Glomerular visceral epithelial cell (primary cell): ENCODE measurements at regions not wholly inside any gene's neighbourhood (a gene's known extent, or its start where the extent isn't known, plus 50 kb on each side); places are given as distances from the start of the nearest gene placed in this dataset.

ENCODE experiments used
- DNase-seq: peaks from one replicate; pipeline ENCODE4 v3.0.0-alpha.2; 2016; ENCODE audit errors: extremely low spot score

DNA sequence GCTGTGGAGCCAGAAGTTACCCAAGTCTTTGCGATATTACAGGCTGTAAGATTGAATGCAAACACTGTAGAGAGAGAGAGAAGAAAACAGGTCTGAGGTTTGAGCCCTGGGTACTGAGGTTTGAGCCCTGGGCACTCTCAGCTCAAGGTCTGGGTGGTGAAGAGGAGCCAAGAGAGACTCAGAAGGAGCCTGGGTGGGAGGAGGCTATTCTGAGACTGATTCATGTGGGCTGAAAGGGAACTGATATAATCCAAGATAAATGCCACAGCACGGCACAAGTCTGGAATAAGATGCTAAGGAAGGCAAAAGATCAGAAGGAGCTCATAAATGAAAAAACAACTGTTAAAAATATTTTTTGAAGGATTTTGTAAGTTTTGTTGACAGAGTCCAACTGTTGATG is 407.6 kb upstream of the HS6ST1 start:
- no peak for DNase-seq

DNA sequence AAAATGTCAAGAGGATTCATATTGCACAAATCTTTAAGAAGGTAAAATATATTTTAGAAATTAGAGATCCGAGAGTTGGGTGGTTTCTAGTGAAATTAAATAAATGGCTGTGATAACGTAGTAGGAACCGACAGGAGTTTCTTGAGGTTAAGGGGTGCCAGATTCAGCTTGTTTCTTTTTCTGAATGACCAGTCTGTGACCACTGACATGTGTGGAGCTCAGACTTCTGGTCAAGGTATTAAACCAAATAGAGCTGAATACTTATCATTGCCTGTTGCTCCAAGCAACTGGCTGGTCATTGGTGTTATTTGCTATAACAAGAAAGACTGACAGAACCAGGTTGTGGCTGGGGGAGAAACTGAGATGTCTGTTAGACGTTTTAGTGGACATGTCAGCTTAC is 408.2 kb upstream of the HS6ST1 start:
- DNase-seq, result no peak

DNA sequence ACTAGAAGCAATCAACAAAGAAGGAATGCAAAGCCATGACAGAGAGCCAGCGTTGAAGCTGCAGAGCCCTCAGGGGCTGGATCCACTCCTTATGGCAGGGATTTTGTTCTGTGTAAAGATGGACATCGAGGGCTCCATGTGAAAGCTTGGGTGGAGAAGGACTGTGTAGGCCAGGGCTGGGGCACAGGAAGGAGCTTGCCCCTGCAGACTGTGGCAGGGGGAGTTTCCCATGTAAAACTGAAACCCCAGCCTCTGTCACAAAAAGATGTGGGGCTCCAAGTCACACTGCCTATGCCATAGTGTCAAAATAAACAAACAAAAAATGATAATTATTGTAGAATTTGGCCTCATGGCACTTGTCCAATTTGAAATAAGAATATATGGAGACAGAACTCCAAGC is 408.7 kb upstream of the HS6ST1 start:
- no peak for DNase-seq

DNA sequence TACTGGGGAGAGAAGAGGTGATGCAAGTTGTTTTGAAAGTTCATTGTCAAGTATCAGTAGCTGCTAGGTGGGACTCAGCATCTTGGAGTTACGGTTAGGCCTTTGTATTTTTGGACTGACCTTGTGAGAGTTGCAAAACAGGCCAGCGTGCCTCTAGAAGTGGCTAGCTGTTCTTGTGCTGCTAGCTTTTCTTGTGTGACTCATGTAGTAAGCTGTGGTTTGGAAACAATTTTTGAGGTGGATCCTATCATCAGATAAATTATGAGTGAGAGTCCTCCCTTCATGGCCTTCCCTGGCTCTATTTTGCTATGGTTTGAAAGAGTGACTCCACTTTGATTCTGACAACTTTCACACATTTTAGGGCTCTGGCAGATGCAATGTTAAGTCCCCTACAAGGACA is 409.2 kb upstream of the HS6ST1 start:
- DNase-seq, result no peak

DNA sequence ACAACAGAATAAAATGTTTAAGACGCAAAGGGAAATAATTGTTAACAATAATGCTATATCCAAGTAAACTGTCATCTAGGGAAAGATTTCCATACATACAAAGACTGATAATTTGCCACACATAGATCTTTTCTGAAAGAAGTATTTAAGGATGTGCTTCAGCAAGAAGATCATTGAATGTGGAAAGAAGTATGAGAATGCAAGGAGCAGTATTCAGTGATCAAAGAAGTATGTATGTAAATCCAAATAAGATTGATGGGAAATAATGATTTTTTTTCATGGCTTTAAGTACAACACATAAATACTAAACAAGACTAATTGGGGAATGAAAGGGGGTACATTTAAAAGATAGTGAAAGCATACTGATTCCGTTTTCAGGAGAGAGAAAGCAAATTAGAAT is 410.4 kb upstream of the HS6ST1 start:
- no peak for DNase-seq

DNA sequence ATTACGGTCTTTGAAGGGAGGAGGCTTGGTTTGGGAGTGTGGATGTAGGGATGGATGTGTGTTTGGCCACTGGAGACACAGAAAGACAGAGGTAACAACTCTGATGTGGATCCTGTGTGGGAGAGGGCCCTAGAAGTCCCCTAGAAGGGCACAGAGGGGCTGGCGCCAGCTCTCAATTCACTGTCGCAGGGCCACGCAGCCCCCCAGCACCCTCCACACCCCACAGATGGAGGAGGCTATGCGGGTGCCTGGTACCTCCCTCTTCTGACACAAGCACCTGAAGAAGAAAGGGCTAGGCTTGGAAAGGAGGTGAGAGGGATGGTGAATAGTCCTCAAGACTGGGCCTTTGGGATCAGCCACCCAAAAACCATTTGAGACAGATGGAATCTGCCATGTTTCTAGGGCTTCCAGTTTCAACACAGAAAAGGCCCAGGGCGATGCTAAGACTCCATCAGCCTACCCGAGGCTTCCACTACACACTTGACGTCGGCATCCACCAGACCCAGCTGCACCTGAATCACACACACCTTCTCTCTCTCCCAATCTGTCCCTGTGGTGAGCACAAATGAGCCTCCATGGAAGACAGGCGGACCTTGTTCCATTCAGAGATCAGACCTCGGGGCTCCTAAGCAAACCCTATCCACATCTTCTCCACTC is 413.5 kb upstream of the HS6ST1 start:
- no peak for DNase-seq

DNA sequence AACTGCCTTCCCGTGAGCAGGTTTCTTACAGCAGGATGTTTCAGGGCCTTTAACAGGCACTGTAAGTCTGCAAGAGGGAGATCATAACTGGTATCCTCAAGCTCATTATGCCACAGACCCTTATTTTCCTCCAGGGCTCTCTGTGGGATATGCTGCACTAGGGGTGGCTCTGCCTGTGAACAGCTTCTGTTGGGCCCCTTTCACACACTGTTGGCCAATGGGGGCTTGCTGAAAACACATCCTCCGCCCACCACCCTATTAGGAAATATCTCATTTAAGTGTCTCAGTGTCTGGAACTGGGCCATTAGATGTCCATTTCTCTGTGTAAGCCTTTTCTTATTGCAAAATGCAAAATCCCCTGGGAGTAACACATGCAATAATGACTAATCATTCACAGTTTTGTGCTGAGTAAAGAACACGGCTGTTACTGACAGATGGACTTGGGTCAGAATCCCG is 414.3 kb upstream of the HS6ST1 start:
- no peak for DNase-seq

DNA sequence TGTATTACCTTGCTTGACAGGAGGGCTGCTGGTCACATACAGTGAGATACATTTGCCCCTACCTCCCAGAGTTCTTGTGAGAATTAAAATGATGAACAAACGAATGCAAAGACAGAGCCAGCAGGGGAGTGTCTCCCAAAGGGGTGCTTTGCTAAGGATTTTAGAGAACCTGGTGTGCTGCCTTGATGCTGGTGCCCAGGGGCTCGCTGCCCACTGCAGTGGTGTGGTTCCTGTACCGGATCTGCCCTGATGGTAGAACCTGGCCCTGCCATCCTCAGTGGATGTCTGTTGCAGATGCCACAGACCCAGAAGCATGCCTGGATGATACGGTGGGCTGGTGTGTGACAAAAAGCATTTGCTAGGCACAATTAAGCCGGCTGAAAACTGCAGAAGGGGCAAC is 414.8 kb upstream of the HS6ST1 start:
- DNase-seq, result no peak

DNA sequence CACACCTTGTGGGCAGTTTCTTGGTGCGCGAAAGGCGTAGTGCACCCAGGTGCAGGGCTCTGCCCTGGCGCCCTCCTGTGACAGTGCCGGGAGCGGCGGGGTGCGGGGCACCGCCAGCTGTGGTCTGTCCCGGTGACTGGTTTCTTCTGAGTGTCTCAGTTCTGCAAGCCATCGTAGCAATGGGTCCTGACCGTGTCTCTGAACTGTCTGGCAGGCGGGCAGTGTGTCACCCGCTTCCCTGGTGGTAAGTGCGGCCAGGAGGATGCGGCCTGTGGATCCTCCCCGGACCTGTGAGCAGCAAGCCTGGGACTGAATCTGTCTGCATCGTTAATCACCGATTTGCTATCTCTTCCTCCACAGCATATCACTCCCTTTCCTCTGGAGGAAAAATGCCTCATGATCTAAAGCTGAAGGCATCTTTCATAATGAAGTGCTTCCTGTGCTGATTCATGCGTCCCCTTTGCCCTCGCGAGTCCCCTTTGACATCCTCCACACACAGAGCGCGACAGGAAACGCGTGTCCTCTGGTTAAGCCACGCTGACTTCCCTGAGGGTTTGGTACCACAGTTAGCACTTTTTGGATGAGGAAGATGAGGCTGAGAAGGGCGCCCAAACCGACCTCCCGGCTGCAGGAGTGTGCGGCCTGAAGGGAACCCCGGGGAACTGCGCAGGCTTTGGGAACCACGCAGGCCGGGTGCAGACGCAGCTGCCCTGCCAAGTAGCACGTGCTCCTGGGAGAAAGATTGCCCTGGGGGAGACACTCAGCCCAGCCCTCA is 416.0 kb upstream of the HS6ST1 start:
- no peak for DNase-seq

DNA sequence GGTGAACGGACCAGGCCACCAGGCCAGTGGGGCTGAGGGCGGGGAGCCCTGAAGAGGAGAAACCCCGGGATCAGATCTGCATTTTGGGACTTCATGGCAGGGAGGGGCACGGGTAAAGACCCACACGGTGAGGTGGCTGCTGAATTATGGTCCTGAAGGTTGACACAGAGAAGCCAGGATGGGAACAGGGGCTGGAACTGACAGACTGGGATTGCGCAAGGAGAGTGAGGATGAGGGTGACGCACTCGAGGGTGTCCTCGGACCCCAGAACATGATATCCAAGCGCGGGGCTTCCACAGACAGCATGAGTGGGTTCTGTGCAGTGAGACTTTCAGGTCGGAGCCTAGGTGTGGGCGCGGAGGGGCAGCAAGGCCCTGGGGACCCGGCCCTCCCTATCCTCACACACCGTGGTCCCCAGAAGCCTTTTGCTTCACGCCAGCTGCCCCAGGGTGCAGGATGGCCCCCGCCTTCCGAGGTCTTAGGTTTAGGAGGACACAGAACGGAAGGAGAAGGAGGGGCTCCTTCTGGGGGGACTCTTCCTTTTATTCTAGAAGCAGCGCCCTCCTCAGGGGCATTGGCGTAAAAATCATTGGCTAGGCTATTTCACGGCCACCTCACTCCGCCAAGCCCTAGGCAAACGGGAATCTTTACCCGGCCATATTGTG is 416.8 kb upstream of the HS6ST1 start:
- no peak for DNase-seq

DNA sequence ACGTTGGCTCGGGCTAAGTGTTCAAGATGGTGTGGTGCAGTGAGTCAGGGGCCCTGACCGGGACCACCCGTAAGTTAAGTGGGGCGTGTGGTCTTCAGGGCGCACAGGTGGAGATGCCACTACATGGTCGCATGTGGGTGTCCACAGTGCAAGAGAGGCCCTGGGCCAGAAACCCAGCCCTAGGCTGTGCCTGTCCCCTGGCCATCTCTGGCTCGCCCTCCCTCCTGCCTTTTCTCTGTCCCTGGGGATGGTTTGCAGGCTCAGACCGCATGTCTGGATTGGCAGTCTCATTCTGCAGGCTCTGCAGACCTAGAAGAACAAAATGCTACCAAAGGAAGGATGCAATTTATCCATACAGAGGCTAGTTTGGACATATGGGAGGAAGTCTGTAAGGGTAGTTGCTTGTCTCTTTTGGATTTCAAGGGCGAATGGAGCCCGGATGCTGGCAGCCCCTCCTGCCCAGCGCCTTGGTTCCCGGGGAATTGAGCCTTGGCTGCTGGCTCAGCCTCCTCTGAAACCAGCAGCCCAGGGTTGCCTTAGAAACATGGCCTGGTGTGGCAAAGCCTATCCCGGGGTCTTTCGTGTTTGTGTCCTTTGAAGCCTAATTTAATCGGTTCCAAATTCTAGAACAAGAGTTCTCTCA is 417.5 kb upstream of the HS6ST1 start:
- no peak for DNase-seq

DNA sequence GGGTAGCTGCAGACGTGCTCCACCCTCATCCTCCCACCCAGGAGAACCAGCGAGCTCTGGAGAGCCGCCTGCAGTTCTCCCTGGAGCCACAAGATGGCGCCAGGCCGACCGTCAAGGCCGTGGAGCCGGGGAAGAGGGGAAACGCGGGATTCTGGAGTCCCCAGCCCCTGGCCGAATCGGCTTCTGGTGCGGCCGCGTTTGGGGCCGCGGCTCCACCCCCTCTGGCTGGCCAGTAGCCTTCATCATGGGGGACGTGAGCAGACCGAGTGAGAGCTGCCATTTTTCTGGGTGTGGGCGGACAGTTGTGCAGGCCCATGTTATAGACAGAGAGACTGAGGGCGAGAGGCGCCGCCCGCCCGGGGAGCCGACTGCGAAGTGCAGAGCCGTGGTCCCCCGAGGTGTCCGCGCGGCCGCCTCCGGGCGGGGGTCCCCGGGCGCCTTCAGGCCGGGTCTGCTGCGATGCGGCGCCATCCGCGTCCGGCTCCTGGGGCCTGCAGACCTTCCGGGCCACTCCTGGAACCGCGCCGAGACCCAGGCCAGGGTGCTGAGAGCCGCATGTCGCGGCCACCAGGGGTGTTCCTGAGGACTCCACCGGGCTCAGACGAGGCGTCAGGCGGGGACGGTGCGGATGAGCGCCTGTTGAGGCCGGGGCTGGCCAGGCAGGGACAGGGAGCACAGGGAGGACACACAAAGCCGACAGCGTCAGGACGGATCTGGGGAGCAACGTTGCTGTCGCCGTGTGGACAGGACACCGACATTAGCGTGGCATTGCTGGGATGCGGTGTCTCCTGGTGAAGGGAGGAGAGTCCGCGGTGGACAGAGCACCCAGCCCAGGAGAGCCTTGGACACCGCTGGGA is 418.2 kb upstream of the HS6ST1 start:
- peak; percentile 17 for DNase-seq

DNA sequence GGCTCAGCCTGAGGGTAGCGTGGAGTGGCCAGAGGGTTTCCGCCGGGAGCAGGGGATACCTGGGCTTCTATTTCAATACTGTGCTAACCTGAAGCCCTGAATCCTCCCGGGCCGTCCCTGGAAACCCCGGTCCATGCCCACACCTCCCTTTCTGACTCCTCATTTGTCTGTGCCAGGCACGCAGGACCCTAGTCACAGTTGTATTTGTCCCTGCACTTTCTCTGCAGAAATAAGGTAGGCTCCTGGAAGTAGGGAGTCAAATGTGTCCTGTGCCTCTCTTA is 418.8 kb upstream of the HS6ST1 start:
- no peak for DNase-seq

DNA sequence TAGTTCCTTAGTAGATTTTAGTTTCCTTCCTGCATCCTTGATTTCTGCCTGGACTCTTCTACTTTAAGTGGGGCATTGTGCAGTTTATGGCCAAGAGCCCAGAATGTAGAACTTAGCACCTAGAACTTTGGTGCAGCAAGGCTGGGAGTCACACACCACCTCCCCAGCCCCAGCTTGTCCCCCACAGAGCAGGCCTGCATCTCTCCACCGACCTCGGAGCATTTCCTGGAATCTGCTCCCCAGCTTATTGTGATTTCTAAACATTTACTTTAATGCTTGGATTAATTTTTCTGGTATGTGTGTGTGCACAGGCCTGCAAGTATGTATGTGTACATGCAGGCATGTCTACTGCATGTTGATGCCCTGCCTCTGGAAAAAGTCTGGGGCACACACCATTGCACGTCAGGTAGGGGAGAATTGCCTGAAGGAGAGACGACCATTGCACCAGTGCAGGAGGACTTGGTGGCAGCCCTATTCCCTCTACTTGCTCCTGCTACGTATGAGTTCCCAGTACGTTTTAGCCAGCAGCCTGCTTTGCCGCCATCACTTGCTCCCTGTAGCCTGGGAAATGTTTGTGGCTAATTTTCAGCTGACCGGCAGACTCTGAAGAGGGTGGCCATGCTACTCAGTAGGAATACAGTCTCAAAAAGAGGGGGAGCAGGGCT is 419.9 kb upstream of the HS6ST1 start:
- no peak for DNase-seq

DNA sequence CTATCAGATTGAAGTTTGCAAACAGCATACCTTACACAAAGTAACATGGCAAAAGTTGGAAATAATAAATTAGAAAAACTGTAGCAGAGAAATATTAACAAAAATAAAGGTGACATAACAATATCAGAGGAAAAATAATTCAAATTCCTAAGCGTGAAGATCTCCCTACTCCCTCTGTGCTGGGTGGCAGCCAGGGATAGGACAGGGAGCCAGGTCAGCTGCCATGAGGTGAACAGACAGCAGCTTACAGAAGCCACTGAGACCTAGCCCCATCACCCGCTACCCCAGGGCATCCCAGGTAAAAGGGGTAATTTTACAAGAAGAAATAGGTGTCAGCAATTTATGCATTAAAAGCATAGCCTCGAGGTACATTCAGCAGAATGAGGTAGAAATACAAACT is 423.8 kb upstream of the HS6ST1 start:
- DNase-seq, result no peak

DNA sequence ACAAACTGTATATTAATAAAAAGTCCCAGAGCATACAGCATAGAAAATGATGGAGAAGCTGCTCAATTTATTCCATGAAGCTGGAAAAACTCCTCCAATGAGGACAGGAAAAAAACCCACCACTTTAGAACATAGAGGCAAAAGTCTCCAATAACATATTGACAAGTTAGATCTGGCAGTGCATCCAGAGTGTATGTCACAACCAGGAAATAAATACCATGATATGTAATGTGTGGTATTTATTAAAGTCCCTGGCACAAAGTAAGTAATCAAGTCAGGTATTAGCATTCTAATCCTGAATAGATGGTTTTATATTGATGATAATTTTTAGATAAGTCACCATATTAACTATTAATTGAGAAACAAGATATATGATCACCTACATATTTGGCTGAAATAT is 427.3 kb upstream of the HS6ST1 start:
- DNase-seq, result no peak

DNA sequence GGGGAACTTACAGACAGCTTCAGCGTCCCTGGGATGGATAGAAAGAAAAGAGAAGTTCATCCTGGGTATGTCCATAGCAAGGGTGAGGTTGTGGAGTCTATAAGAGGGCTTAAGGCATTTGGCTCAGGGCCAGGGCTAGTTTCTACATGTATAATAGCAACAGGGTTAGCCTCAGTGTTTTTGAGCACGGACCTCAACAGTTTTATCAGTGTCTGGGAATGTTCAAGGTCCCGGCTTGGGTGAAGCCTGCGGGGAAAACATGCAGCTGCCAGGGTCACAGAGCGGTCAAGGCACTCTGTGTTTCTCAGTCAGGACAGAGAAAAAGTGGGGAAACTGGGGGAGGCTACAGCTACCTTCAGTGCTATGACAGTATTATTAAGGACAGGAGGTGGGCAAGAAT is 427.7 kb upstream of the HS6ST1 start:
- DNase-seq, result peak; percentile 59

DNA sequence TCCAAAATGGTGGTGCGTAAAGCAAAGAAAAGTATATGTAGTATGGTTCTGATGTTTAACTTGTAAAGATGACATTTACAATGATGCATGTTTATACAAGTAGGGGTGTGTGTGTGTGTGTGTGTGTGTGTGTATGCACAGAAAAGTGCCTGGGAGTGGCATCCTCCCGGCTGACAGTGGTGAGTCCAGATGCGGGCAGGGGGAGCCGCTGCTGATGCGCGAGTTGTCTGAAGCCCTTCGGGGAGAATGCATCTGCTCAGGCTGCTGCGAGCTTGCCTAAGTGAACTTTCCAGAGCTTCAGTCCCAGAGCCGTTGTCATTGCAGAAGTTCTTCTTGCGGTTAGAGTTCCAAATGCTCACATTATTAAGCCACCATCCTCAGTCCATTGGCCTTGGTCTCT is 429.7 kb upstream of the HS6ST1 start:
- DNase-seq, result no peak

DNA sequence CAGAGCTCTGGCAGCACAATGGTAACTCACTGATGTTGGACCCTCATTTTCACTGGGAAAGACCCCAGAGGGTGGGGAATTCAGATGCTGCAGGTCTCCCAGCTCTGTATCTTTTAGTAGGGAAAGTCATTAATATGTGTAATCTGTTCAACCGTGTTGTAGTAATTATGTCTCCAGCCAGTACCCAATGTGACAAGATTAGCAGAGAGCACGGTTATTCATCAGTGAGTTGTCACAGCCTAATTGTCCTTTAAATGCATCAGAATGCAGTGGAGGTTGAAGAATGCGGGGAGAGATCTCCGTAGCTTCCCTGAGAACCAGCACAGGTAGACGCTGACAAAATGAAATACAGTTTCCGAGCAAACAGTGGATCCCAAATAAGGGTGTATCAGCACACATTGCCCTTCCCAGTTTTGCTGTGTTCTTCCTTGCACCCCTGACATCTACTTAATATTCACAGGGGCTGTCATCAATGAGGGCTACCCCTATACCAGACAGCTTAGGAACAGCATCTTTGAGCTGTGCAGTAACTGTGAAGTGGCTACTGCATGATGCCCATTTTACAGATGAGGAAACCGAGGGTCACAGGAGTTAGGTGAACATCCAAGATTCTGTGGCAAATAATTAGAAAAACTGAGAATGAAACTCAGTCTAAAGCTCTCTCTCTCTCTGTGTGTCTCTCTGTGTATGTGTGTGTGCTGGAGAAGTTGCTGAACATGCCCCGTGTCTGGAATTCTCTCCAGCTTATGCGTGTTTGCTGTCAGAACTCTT is 430.4 kb upstream of the HS6ST1 start:
- no peak for DNase-seq

DNA sequence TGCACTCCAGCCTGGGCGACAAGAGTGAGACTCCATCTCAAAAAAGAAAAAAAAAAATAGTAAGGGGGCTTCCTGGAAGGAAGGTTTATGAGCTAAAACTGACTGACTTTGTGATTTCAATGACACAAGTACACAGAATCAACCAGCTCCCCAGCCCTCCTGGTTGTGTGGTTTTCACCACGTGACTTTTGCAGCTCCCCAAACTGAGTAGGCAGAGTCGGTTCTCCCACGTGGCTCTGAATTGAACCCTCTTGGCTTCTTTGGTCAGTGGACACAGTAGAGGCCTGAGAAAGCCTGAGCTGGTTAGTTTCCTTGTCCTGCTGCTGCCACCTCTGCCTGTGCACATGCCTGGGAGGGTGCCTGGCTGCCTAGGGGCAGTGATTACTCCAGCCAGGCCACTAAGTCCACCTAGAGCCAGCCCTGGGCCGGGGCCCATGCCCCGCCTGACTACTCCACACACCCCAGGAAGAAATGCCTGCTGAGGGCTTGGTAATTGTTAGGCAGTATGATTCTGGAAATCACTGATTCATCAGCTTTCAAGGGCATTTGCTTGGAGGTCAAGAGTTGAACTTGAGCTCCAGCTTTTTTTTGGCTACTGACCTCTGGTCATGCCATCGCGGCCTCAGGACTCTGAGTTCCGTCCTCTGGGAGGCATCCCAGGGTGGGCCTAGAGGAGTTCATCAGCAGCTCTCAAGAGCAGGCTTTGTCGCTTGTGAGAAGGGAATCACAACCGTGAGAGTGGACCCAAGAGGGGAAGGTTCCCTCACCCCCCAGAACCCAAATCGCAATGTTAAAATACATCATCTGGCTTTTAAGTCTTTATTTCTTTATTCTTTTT is 431.9 kb upstream of the HS6ST1 start:
- no peak for DNase-seq
